Fibroblast of pulmonary artery (primary cell): ENCODE measurements at regions not wholly inside any gene's neighbourhood (a gene's known extent, or its start where the extent isn't known, plus 50 kb on each side); places are given as distances from the start of the nearest gene placed in this dataset.

Source experiments
- DNase-seq: peaks from one replicate; pipeline ENCODE4 v3.0.0-alpha.2; 2010; ENCODE audit warnings: low read depth
- H3K4me3 ChIP-seq: replicated peaks from 2 replicates; pipeline ENCODE4 v1.5.1; 2011; ENCODE audit warnings: low read depth, mild to moderate bottlenecking, control low read depth, low read length, moderate library complexity
- TF ChIP-seq, protein P1 (sequence below): IDR thresholded peaks from 2 replicates; pipeline ENCODE4 v1.5.1; 2011; ENCODE audit warnings: mild to moderate bottlenecking, control low read depth, low read length, inconsistent platforms; ENCODE audit errors: missing control alignments

DNA sequence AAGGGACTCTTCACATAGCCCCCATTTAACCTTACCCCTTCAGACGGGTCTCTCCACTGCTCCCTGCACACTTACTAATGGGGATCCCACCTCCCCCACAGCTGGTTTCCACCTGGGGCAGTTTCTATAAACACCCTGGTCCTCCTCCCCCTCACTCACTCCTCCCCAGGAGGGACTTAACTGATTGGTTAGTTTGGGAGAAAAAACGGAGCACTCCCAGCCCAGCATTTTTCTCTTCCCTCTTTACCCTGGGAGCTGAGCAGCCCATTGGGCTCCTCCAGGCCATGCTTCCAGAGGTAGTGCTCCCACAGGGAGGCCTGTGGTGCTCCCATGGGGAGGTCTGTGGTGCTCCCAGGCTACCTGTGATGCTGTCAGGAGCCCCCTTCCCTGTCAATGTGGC is 93.7 kb downstream of the MIS18A start:
- TF ChIP-seq, protein P1, sequence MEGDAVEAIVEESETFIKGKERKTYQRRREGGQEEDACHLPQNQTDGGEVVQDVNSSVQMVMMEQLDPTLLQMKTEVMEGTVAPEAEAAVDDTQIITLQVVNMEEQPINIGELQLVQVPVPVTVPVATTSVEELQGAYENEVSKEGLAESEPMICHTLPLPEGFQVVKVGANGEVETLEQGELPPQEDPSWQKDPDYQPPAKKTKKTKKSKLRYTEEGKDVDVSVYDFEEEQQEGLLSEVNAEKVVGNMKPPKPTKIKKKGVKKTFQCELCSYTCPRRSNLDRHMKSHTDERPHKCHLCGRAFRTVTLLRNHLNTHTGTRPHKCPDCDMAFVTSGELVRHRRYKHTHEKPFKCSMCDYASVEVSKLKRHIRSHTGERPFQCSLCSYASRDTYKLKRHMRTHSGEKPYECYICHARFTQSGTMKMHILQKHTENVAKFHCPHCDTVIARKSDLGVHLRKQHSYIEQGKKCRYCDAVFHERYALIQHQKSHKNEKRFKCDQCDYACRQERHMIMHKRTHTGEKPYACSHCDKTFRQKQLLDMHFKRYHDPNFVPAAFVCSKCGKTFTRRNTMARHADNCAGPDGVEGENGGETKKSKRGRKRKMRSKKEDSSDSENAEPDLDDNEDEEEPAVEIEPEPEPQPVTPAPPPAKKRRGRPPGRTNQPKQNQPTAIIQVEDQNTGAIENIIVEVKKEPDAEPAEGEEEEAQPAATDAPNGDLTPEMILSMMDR: no peak
- H3K4me3 ChIP-seq: no peak overlapping the region
- no peak for DNase-seq

DNA sequence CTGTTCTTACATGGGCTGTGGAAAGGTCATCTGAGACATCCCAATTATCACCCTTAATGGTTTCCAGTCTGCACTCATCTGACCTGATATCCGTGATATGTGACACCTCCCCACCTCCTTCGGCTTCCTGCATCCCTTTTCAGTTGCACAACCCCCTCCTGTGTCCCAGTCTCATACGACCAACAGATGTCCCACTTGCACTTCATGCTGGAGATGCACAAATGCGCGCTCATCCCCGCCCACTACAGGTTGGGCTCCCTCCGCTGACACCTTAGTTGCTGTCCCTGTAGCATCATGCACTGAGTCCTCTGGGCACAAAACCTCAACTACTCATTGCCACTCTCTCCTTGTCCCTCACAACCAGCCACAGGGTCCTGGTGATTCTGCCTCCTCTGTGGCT is 94.4 kb downstream of the MIS18A start:
- TF ChIP-seq, protein P1: no peak
- no peak overlapping the region for H3K4me3 ChIP-seq
- no peak for DNase-seq

DNA sequence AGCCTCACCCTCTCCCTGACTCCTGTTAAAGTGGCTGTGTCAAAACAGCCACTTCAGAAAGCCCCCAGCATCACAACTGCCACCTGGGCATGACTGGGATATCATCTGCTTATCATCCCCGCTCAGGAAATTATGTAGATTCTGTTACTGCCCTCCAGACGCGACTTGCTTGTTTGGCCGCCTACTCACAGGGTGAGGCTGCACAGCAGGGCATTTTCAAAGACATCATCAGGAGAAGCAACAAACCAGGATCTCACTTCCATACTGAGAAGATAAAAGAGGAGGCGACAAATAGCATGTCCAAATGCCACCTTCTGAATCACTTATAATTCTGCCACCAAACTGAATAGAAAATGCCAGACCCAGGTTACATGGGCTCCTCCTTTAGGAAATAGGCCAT is 94.8 kb downstream of the MIS18A start:
- TF ChIP-seq, protein P1: no peak
- no peak overlapping the region for H3K4me3 ChIP-seq
- no peak for DNase-seq

DNA sequence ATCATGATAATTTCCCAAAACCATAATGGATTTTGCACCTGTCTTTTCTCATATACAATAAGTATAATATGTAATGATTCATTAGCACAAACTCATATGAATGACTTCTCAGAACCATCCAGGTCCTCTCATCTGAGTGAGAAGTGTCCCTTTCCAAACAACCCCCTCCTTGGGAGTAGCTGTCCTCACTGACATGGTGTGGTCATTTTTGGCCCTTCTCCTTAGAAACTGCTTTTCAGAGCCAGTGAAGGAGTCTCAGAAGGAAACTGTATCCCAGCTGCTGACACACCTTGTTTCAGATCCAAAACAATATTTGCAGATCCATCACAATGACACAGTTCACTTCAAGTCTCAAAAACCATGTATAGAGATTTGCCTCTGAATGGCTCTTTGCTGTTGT is 95.5 kb downstream of the MIS18A start:
- no peak overlapping the region for H3K4me3 ChIP-seq
- no peak for DNase-seq
- TF ChIP-seq, protein P1: no peak

DNA sequence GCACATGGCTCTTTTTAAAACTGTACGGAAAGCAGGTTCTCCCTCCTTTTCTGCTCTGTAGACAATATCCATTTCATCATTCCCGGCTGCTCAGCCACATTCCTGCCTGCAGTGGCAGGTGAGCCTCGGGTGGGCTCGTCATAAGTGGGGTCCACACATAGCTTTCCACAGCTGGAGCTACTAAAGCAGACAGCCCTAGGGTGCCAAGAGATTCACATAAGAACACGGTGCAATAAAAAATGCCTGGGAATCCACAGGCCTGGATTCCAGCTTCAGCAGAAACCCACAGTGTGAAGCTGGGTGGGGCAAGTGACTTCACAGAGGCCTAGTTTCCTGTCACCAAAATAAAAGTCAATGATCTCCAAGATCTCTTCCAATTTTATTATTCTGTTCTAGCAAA is 96.4 kb downstream of the MIS18A start:
- DNase-seq: no peak
- TF ChIP-seq, protein P1: no peak

DNA sequence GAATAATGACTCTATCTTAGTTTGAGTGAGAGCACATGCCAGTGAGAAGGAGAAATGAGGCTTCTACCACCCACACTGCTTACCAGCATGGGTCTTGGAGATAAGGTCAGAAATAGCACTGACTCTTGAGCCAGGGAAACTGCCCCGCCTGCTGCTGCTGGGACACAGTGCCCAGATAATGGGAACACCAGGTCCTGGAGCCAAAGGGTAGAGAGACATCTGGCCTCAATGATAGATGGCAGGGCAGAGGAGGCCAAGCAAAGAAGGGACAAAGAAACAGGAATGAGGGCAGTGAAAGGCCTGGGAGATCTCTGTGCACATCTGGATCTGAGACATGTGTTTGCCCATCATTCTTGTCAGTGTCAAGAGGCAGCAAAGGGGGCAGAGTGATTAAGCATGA is 97.4 kb downstream of the MIS18A start:
- DNase-seq: no peak
- H3K4me3 ChIP-seq: no peak overlapping the region
- TF ChIP-seq, protein P1: no peak

More for the DNA sequence above, 96.4 kb downstream of the MIS18A start:
- H3K4me3 ChIP-seq: no peak overlapping the region

DNA sequence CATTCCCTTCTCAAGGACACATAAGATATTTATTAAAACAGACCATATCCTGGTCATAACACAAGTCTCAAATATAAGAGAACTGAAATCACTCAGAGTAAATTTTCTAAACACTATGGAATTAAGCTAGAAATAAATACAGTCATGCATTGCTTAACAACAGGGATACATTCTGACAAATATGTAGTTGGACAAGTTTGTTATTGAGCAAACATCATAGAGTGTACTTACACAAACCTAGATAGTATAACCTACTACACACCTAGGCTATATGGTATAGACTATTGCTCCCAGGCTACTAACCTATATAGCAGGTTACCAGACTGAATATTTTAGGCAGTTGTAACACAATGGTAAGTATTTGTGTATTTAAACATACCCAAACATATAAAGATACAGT is 104.0 kb downstream of the MIS18A start:
- TF ChIP-seq, protein P1: no peak
- H3K4me3 ChIP-seq: no peak overlapping the region
- DNase-seq: no peak
